Choroid plexus epithelial cell (primary cell): ENCODE measurements at regions not wholly inside any gene's neighbourhood (a gene's known extent, or its start where the extent isn't known, plus 50 kb on each side); places are given as distances from the start of the nearest gene placed in this dataset.
A peak's percentile ranks its signal among the peaks of the same experiment; 100 is the strongest.

ENCODE experiments used
- DNase-seq: peaks from one replicate; pipeline ENCODE4 v3.0.0-alpha.2; 2010; ENCODE audit warnings: low read depth
- H3K4me3 ChIP-seq: 2 replicates; pipeline ENCODE4 v1.5.1; 2011; ENCODE audit warnings: low read depth, mild to moderate bottlenecking, control low read depth, low read length, moderate library complexity
- CTCF ChIP-seq: conservative IDR thresholded peaks from 2 replicates; pipeline ENCODE4 v1.5.1; 2011; ENCODE audit warnings: low read depth, mild to moderate bottlenecking, control low read depth, inconsistent platforms, low read length, moderate library complexity

DNA sequence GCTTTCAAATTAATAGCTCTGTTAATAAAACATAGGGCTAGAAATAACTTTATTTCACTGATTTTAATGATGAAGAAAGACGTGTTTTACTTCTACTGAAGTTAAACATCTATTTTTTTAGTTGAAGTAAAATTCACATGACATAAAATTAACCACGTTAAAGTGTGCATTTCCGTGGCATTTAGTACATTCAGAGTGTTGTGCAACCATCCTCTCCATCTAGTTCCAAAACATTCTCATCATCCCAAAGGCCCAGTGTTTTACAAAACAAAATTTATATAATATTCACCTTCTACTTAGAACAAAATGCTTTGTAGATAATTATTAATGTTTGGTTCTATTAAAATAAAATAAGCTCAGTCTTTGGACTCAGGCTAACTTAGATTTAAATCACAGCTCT is 108.5 kb upstream of the GNG12 start:
- no peak overlapping the region for H3K4me3 ChIP-seq
- DNase-seq: peak; percentile 49
- TF ChIP-seq CTCF: no peak

GRCh38 chr1:67941155-67941554 is 107.9 kb upstream of the GNG12 start:
- H3K4me3 ChIP-seq: no peak overlapping the region
- DNase-seq: no peak
- TF ChIP-seq CTCF: no peak

DNA sequence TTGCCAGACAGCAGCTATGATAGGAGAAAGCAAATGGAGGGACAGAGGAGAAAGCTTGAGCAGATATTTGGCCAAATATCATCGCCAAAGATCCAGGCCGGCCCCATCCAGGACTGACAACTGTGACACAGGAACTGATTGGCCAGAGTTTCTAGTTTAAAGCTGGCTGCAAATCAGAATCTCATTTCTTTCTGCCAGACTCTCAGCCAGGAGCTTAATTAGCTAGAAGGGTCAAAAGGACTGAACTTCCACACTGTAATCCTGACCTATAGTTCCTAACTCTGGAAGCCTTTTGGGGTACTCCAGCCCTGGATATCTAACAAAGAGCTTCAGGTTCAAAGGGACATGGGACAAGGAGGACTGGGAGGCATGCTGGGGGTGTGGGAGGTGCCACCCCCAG is 106.7 kb upstream of the GNG12 start:
- no peak for DNase-seq
- no peak for TF ChIP-seq CTCF
- H3K4me3 ChIP-seq: no peak overlapping the region

GRCh38 chr1:67939186-67939743 is 106.0 kb upstream of the GNG12 start:
- no peak for TF ChIP-seq CTCF
- H3K4me3 ChIP-seq: no peak overlapping the region
- no peak for DNase-seq

- no peak overlapping the region for H3K4me3 ChIP-seq
- peak; percentile 56 for DNase-seq
- TF ChIP-seq CTCF: no peak
Observed at GRCh38 chr1:67937651-67938050, 104.4 kb upstream of the GNG12 start.

- no peak for DNase-seq
- no peak overlapping the region for H3K4me3 ChIP-seq
- TF ChIP-seq CTCF: no peak
Observed at GRCh38 chr1:67937010-67937409, 103.7 kb upstream of the GNG12 start.

DNA sequence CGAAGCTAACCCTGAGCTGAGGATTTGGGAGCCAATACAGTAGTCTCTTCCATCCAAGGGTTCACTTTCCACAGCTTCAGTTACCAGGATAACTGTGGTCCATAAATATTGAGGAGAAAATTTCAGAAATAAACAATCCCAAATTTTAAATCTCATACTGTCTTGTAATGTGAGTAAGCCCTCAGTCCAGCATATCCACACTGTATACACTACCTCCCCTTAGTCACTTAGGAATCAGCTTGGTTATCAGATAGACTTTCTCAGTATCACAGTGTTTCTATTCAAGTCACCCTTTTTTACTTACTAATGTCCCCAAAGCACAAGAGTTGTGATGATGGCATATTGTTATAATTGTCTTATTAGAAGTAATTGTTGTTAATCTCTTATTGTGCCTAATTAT is 102.3 kb upstream of the GNG12 start:
- no peak overlapping the region for H3K4me3 ChIP-seq
- no peak for TF ChIP-seq CTCF
- DNase-seq: no peak
